Natural killer cell (primary cell): ENCODE measurements at regions not wholly inside any gene's neighbourhood (a gene's known extent, or its start where the extent isn't known, plus 50 kb on each side); places are given as distances from the start of the nearest gene placed in this dataset.

Experiments used
- ATAC-seq, 3 donors: fragments of 150-1000 bp in 2 of 3; fragments of 200-7000 bp in 1 of 3; cut with Tn5 transposase; 1 replicate in 1 of 3; 2 replicates in 2 of 3; pipeline ENCODE4 v1.10.0; 2021; ENCODE audit warnings: mild to moderate bottlenecking in 2 of 3, moderate library complexity in 2 of 3
- DNase-seq, 2 donors: peaks; one replicate each; pipeline versions ENCODE4 v3.0.0 to v3.0.0-alpha.2; 2013 to 2021; ENCODE audit warnings: mixed read lengths in 1 of 2
- H3K27ac ChIP-seq: one replicate; pipeline ENCODE4 v1.5.1; 2013; ENCODE audit warnings: mild to moderate bottlenecking, low read length
- H3K27me3 ChIP-seq: one replicate; pipeline ENCODE4 v1.6.1; 2013; ENCODE audit warnings: low read length; ENCODE audit not compliant: control insufficient read depth, insufficient read depth
- H3K36me3 ChIP-seq: one replicate; pipeline ENCODE4 v1.6.1; 2013; ENCODE audit warnings: low read length; ENCODE audit not compliant: control insufficient read depth, insufficient read depth
- H3K4me1 ChIP-seq: one replicate; pipeline ENCODE4 v1.6.1; 2013; ENCODE audit warnings: low read length; ENCODE audit not compliant: control insufficient read depth, insufficient read depth
- H3K4me3 ChIP-seq: one replicate; pipeline ENCODE4 v1.5.1; 2013; ENCODE audit warnings: low read length
- H3K9me3 ChIP-seq: one replicate; pipeline ENCODE4 v1.6.1; 2013; ENCODE audit warnings: low read length; ENCODE audit not compliant: control insufficient read depth, insufficient read depth
- H3K27ac Mint-ChIP-seq, 2 donors: one replicate each; pipeline ENCODE4 v1.8.0; 2022; ENCODE audit warnings: mild to moderate bottlenecking in 2 of 2, mixed read lengths in 2 of 2, moderate library complexity in 1 of 2
- H3K27me3 Mint-ChIP-seq, 2 donors: one replicate each; pipeline ENCODE4 v1.8.0; 2022; ENCODE audit warnings: low read depth in 2 of 2, mixed read lengths in 2 of 2
- H3K36me3 Mint-ChIP-seq: one replicate; pipeline ENCODE4 v1.8.0; 2022; ENCODE audit warnings: mixed read lengths
- H3K4me1 Mint-ChIP-seq, 2 donors: one replicate each; pipeline ENCODE4 v1.8.0; 2022; ENCODE audit warnings: mixed read lengths in 2 of 2
- H3K4me3 Mint-ChIP-seq: one replicate; pipeline ENCODE4 v1.8.0; 2022; ENCODE audit warnings: mild to moderate bottlenecking, moderate library complexity, mixed read lengths
- H3K9me3 Mint-ChIP-seq, 2 donors: one replicate each; pipeline ENCODE4 v1.8.0; 2022; ENCODE audit warnings: mixed read lengths in 2 of 2
- WGBS: methylation state at CpG from one replicate; pipeline ENCODE4 v1.1.7; 2013; ENCODE audit warnings: missing lambda C conversion rate; ENCODE audit not compliant: insufficient coverage; 5-methylcytosine and 5-hydroxymethylcytosine counted together
- intact Hi-C: fragments of 100-400 bp; cut with micrococcal nuclease; formaldehyde crosslinking; loops from one replicate; pipeline ENCODE4 v1.14.2; 2022
- TF ChIP-seq, protein P1 (sequence below): fragments of 200-600 bp; IDR thresholded peaks from one replicate; pipeline ENCODE4 v1.8.0; 2022; ENCODE audit warnings: antibody characterized with exemption

GRCh38 chr20:11219192-11219591 lies 545.4 kb upstream of the JAG1 start:
- Histone ChIP-seq H3K36me3 (no peaks in the 10 kb centered on the region), H3K27ac (no peak overlapping the region), H3K4me3 (no peak overlapping the region), H3K27me3 (no peaks in the 10 kb centered on the region), H3K4me1 (no peaks in the 10 kb centered on the region), H3K9me3 (no peaks in the 10 kb centered on the region)
- Mint-ChIP-seq H3K36me3 (no peaks in the 10 kb centered on the region), H3K9me3 (no peaks in the 10 kb centered on the region), H3K27ac (no peak overlapping the region), H3K4me1 (peaks cover 22 to 24% of the 10 kb centered on the region in 2 donors), H3K27me3 (peaks cover 4 to 6% of the 10 kb centered on the region in 2 donors), H3K4me3 (no peak overlapping the region)
- TF ChIP-seq, protein P1, sequence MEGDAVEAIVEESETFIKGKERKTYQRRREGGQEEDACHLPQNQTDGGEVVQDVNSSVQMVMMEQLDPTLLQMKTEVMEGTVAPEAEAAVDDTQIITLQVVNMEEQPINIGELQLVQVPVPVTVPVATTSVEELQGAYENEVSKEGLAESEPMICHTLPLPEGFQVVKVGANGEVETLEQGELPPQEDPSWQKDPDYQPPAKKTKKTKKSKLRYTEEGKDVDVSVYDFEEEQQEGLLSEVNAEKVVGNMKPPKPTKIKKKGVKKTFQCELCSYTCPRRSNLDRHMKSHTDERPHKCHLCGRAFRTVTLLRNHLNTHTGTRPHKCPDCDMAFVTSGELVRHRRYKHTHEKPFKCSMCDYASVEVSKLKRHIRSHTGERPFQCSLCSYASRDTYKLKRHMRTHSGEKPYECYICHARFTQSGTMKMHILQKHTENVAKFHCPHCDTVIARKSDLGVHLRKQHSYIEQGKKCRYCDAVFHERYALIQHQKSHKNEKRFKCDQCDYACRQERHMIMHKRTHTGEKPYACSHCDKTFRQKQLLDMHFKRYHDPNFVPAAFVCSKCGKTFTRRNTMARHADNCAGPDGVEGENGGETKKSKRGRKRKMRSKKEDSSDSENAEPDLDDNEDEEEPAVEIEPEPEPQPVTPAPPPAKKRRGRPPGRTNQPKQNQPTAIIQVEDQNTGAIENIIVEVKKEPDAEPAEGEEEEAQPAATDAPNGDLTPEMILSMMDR, result no peak
- DNase-seq (no peak), ATAC-seq (no peak)
- intact Hi-C loops, result no loop called here
- WGBS, result 0% methylated on average over 2 of the region's 3 CpGs

DNA sequence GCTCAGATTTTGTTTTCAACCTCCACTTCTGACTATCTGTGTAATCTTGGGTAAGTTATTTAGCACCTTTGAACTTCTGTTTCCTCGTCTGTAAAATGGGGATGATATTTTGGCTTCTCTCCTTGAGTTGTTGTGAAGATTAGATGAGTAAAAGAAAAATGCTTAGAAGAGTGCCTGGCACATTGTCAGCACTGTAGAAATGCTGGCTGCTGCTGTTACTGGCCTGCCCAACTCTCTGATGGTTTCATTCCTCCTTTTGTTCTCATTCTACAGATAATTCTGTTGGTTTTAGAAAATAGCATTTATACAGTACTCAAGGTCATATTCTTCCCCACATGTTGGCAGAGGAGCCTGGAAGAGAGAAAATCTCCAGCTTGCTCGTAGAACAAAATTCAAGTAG lies 547.2 kb upstream of the JAG1 start:
- no peak overlapping the region for H3K4me3 Mint-ChIP-seq
- TF ChIP-seq, protein P1, result no peak
- ATAC-seq, result no peak
- no peaks in the 10 kb centered on the region for H3K36me3 Mint-ChIP-seq
- Histone ChIP-seq H3K4me1 (no peaks in the 10 kb centered on the region), H3K27ac (no peak overlapping the region), H3K36me3 (no peaks in the 10 kb centered on the region), H3K27me3 (no peaks in the 10 kb centered on the region), H3K4me3 (no peak overlapping the region), H3K9me3 (no peaks in the 10 kb centered on the region)
- peaks cover 22 to 24% of the 10 kb centered on the region in 2 donors for H3K4me1 Mint-ChIP-seq
- H3K9me3 Mint-ChIP-seq, result no peaks in the 10 kb centered on the region
- peaks cover 3 to 4% of the 10 kb centered on the region in 2 donors for H3K27me3 Mint-ChIP-seq
- no peak for DNase-seq
- 53% methylated on average over 2 of the region's 2 CpGs for WGBS
- intact Hi-C loops, result no loop called here
- no peak overlapping the region for H3K27ac Mint-ChIP-seq

DNA sequence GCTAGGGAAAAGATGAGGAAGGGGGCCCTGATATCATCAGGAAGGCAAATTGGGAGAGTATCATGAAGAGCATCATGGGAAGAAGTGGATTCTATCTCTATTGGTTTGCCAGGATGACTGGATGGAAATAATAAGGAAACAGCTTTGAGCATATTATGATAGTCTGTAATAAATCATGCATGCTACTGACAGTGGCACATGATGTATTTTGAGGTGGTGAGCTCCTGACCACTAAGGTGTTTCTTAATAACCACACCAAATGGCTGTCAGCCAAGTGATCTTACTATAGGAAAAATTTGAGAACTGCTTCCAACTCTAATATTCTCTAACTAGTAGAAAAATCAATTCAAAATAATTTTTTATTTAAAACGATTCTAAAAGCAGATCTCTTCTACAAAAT lies 548.4 kb upstream of the JAG1 start:
- H3K27ac Mint-ChIP-seq, result no peak overlapping the region
- Histone ChIP-seq H3K27ac (no peak overlapping the region), H3K9me3 (no peaks in the 10 kb centered on the region), H3K36me3 (no peaks in the 10 kb centered on the region), H3K4me1 (no peaks in the 10 kb centered on the region), H3K27me3 (no peaks in the 10 kb centered on the region), H3K4me3 (no peak overlapping the region)
- H3K4me3 Mint-ChIP-seq, result no peak overlapping the region
- H3K36me3 Mint-ChIP-seq, result no peaks in the 10 kb centered on the region
- ATAC-seq (no peak), DNase-seq (no peak)
- peaks cover 0 to 2% of the 10 kb centered on the region in 2 donors for H3K9me3 Mint-ChIP-seq
- H3K27me3 Mint-ChIP-seq, result peaks cover 0 to 4% of the 10 kb centered on the region in 2 donors
- H3K4me1 Mint-ChIP-seq, result peaks cover 18 to 20% of the 10 kb centered on the region in 2 donors
- TF ChIP-seq, protein P1, result no peak
- intact Hi-C loops, result no loop called here
- WGBS, result no CpG with 5 or more reads among the region's 1 CpG

- intact Hi-C loops, result no loop called here
- WGBS, result 95% methylated on average over 3 of the region's 3 CpGs
- Mint-ChIP-seq H3K27me3 (peaks cover 0 to 10% of the 10 kb centered on the region in 2 donors), H3K9me3 (peaks cover 0 to 2% of the 10 kb centered on the region in 2 donors), H3K4me3 (no peak overlapping the region), H3K27ac (no peak overlapping the region), H3K36me3 (no peaks in the 10 kb centered on the region), H3K4me1 (no peaks in the 10 kb centered on the region)
- H3K27me3 ChIP-seq, result no peaks in the 10 kb centered on the region
- no peaks in the 10 kb centered on the region for H3K9me3 ChIP-seq
- TF ChIP-seq, protein P1, result no peak
- no peaks in the 10 kb centered on the region for H3K36me3 ChIP-seq
- no peak overlapping the region for H3K27ac ChIP-seq
- ATAC-seq (no peak), DNase-seq (no peak)
- no peaks in the 10 kb centered on the region for H3K4me1 ChIP-seq
- H3K4me3 ChIP-seq, result no peak overlapping the region
These were observed 553.8 kb upstream of the JAG1 start for GRCh38 chr20:11227602-11228001.
